Upper lobe of left lung (tissue), 6 donors: ENCODE measurements at regions not wholly inside any gene's neighbourhood (a gene's known extent, or its start where the extent isn't known, plus 50 kb on each side); places are given as distances from the start of the nearest gene placed in this dataset.

ENCODE experiments used
- ATAC-seq, 2 donors: fragments of 200-7000 bp; cut with Tn5 transposase; one replicate each; pipeline ENCODE4 v1.9.1; 2022; ENCODE audit warnings: mild to moderate bottlenecking in 2 of 2, moderate library complexity in 2 of 2; ENCODE audit not compliant: low FRiP score in 2 of 2
- DNase-seq, 2 donors: peaks; one replicate each; pipeline ENCODE4 v3.0.0-alpha.2; 2019 to 2020
- H3K27ac ChIP-seq, 4 donors: fragments of 200-600 bp; sonication (generic); one replicate each; pipeline ENCODE4 v1.5.1; 2016 to 2019
- H3K27me3 ChIP-seq, 4 donors: fragments of 200-600 bp; sonication (generic); one replicate each; pipeline ENCODE4 v1.5.1; 2017 to 2019
- H3K36me3 ChIP-seq, 4 donors: fragments of 200-600 bp; sonication (generic); one replicate each; pipeline ENCODE4 v1.5.1; 2016 to 2019
- H3K4me1 ChIP-seq, 4 donors: fragments of 200-600 bp; sonication (generic); one replicate each; pipeline ENCODE4 v1.5.1; 2018 to 2019
- H3K4me3 ChIP-seq, 4 donors: fragments of 200-600 bp; sonication (generic); one replicate each; pipeline ENCODE4 v1.5.1; 2017 to 2019; ENCODE audit warnings: mild to moderate bottlenecking in 2 of 4, moderate library complexity in 1 of 4
- H3K9me3 ChIP-seq, 4 donors: fragments of 200-600 bp; sonication (generic); one replicate each; pipeline ENCODE4 v1.5.1; 2018 to 2019
- CTCF ChIP-seq, 6 experiments: fragments of 450-650 bp in 4 of 6; fragments of 200-600 bp in 2 of 6; sonication (generic) in 2 of 6; IDR thresholded peaks; one replicate each; pipeline ENCODE4 v1.5.1; 2016 to 2019; ENCODE audit warnings: antibody characterized with exemption in 6 of 6
- EP300 ChIP-seq, 4 donors: sonication (generic); formaldehyde crosslinking; IDR thresholded peaks; one replicate each; pipeline ENCODE4 v1.5.1; 2017; ENCODE audit warnings: antibody characterized with exemption in 4 of 4, control low read depth in 2 of 4
- POLR2A ChIP-seq, 4 donors: fragments of 450-650 bp; IDR thresholded peaks; one replicate each; pipeline ENCODE4 v1.5.1; 2016 to 2017; ENCODE audit warnings: antibody characterized with exemption in 4 of 4, mild to moderate bottlenecking in 2 of 4
- POLR2AphosphoS5 ChIP-seq, 2 donors: sonication (generic); formaldehyde crosslinking; IDR thresholded peaks; one replicate each; pipeline ENCODE4 v1.5.1; 2017; ENCODE audit warnings: antibody characterized with exemption in 2 of 2
- WGBS, 2 donors: methylation state at CpG; one replicate each; pipeline ENCODE4 v1.1.5; 2017 to 2018; 5-methylcytosine and 5-hydroxymethylcytosine counted together
- donor health status: DM: no; HTN: no; CAD: no; lungs with moderate emphysema.
- donor health status: DM: no; HTN: yes; CAD: no; lungs with severe emphysema.

GRCh38 chrX:39682778-39683177 is 415.0 kb downstream of the BCOR start:
- Histone ChIP-seq H3K27me3 (no peaks in the 10 kb centered on the region), H3K9me3 (peaks cover 0 to 5% (median 0%) of the 10 kb centered on the region in 4 donors), H3K4me1 (peaks cover 0 to 4% (median 0%) of the 10 kb centered on the region in 4 donors), H3K36me3 (no peaks in the 10 kb centered on the region), H3K4me3 (no peak overlapping the region), H3K27ac (no peak overlapping the region)
- no peak for TF ChIP-seq CTCF (IDR thresholded peaks at IDR 0.05)
- TF ChIP-seq POLR2A (IDR thresholded peaks at IDR 0.05): no peak
- TF ChIP-seq POLR2AphosphoS5 (IDR thresholded peaks at IDR 0.05): no peak
- no peak for TF ChIP-seq EP300 (IDR thresholded peaks at IDR 0.05)
- ATAC-seq (no peak), DNase-seq (no peak)
- WGBS, 2 donors: 70% methylated on average over 3 of the region's 3 CpGs; no CpG with 5 or more reads in 1 of the 2 donors

GRCh38 chrX:39688219-39688575 is 409.6 kb downstream of the BCOR start:
- Histone ChIP-seq H3K27ac (peak overlapping the region in 2 of 4 donors; percentile 36 to 55), H3K4me1 (peaks cover 3 to 13% (median 10%) of the 10 kb centered on the region in 4 donors), H3K27me3 (peaks cover 0 to 5% (median 0%) of the 10 kb centered on the region in 4 donors), H3K9me3 (peaks cover 0 to 2% (median 0%) of the 10 kb centered on the region in 4 donors), H3K36me3 (no peaks in the 10 kb centered on the region), H3K4me3 (peak overlapping the region in 3 of 4 donors; percentile 29 to 55 (median 54))
- no peak for TF ChIP-seq POLR2A (IDR thresholded peaks at IDR 0.05)
- no peak for TF ChIP-seq CTCF (IDR thresholded peaks at IDR 0.05)
- no peak for TF ChIP-seq EP300 (IDR thresholded peaks at IDR 0.05)
- TF ChIP-seq POLR2AphosphoS5 (IDR thresholded peaks at IDR 0.05): no peak
- 56 to 58% methylated on average over 7 to 9 of the region's 9 CpGs for WGBS, 2 donors
- no peak for ATAC-seq
- no peak for DNase-seq

- Histone ChIP-seq H3K9me3 (no peaks in the 10 kb centered on the region), H3K36me3 (no peaks in the 10 kb centered on the region), H3K27me3 (peaks cover 0 to 5% (median 0%) of the 10 kb centered on the region in 4 donors), H3K27ac (peak overlapping the region in 3 of 4 donors; percentile 30 to 55 (median 36)), H3K4me1 (peaks cover 3 to 13% (median 10%) of the 10 kb centered on the region in 4 donors), H3K4me3 (peak overlapping the region; percentile 3 to 55 (median 42))
- ATAC-seq (peak in 1 of 2 donors; percentile 95), DNase-seq (peak; percentile 45 to 89)
- TF ChIP-seq POLR2A (IDR thresholded peaks at IDR 0.05): peak in 1 of 4 donors; percentile 27
- TF ChIP-seq EP300 (IDR thresholded peaks at IDR 0.05): no peak
- TF ChIP-seq CTCF (IDR thresholded peaks at IDR 0.05): peak in 2 of 6 experiments; percentile 13 to 26
- peak in 1 of 2 donors; percentile 24 for TF ChIP-seq POLR2AphosphoS5 (IDR thresholded peaks at IDR 0.05)
- 23% methylated on average over 59 of the region's 101 CpGs; no CpG with 5 or more reads in 1 of the 2 donors for WGBS, 2 donors
Measured at GRCh38 chrX:39688576-39689375, 409.0 kb downstream of the BCOR start.

GRCh38 chrX:39689376-39690104 is 408.2 kb downstream of the BCOR start:
- ATAC-seq (peak in 1 of 2 donors; percentile 10), DNase-seq (no peak)
- WGBS, 2 donors: 0 to 39% methylated on average over 1 to 30 of the region's 33 CpGs
- TF ChIP-seq POLR2A (IDR thresholded peaks at IDR 0.05) (no peak), EP300 (IDR thresholded peaks at IDR 0.05) (no peak), POLR2AphosphoS5 (IDR thresholded peaks at IDR 0.05) (no peak), CTCF (IDR thresholded peaks at IDR 0.05) (no peak)
- H3K4me1 ChIP-seq: peaks cover 3 to 13% (median 10%) of the 10 kb centered on the region in 4 donors
- H3K27ac ChIP-seq: peak overlapping the region in 3 of 4 donors; percentile 30 to 55 (median 36)
- no peaks in the 10 kb centered on the region for H3K36me3 ChIP-seq
- no peaks in the 10 kb centered on the region for H3K9me3 ChIP-seq
- H3K27me3 ChIP-seq: peaks cover 0 to 5% (median 0%) of the 10 kb centered on the region in 4 donors
- peak overlapping the region in 3 of 4 donors; percentile 29 to 55 (median 54) for H3K4me3 ChIP-seq
